ENCODE measurements at regions not wholly inside any gene's neighbourhood (a gene's known extent, or its start where the extent isn't known, plus 50 kb on each side); places are given as distances from the start of the nearest gene placed in this dataset.

GRCh38 chr11:90629229-90629806, 406.5 kb upstream of the CHORDC1 start:
- TF ChIP-seq CTCF (IDR thresholded peaks at IDR 0.05; ENCODE audit: low read depth, low read length, poor library complexity, severe bottlenecking) (no peak), EZH2phosphoT487 (IDR thresholded peaks at IDR 0.05; ENCODE audit: borderline replicate concordance, low read length) (no peak)

All from DOHH2 (cell line).